IPS-NIHi11 (cell line): ENCODE measurements at regions not wholly inside any gene's neighbourhood (a gene's known extent, or its start where the extent isn't known, plus 50 kb on each side); places are given as distances from the start of the nearest gene placed in this dataset.
A peak's percentile ranks its signal among the peaks of the same experiment; 100 is the strongest.
"Not testable (repeated sequence)": the region's sequence is repeated elsewhere in the genome, so short reads cannot be mapped to it uniquely, and the experiment has no call there.

ENCODE experiments used
- DNase-seq: peaks from one replicate; pipeline ENCODE4 v3.0.0; 2012; ENCODE audit warnings: mixed read lengths, low spot score

DNA sequence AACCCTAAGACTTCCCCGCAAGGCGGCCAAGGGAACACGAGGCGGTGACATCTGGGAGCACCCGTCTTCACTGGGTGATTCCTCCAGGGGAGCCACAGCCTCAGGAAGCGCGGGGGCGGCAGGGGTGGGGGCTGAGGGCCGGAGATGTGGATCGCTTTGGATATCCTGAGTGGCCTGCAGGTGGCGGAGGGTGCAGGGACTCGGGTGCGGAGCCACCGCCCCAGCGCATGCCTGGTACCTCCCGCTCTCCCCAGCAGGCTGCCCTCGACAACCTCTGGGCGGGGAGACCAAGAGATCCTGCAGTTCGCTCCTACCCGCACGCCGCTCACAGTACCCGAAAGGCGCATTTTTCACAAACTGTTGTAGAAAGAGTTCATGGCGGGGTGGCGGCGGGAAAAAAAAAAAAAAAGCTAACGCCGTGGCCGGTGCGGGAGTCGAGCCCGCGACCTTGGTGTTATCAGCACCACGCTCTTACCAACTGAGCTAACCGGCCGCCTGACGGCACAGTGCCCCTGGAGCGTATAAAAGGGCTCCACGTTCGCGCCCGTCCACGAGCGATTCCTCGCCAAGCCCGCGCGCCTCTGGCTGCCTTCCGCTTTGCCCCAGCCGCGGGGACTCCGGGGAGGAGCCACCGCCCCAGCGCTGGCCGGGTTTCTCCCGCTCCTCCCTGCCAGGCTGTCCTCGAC lies 124.7 kb upstream of the PRKX start:
- not testable (repeated sequence) for DNase-seq

DNA sequence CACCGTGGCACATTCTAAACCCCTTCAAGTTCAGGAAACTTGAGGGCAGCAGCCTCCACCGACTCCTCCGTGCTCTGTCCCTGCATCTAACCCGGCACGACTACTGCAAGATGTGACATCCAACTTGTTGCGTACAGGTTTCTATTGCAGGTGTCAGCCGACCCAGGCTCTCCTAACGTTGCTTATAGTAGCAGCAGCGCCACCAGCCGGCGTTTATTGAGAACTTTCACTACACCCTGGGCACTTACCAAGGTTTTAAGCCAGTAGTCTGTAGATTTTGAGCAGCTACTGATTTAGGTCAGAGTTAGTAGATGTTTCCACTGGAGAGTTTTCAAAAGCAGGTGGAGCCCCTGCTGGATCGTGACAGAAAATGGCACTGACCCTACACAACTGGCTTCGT lies 123.8 kb upstream of the PRKX start:
- not testable (repeated sequence) for DNase-seq

DNA sequence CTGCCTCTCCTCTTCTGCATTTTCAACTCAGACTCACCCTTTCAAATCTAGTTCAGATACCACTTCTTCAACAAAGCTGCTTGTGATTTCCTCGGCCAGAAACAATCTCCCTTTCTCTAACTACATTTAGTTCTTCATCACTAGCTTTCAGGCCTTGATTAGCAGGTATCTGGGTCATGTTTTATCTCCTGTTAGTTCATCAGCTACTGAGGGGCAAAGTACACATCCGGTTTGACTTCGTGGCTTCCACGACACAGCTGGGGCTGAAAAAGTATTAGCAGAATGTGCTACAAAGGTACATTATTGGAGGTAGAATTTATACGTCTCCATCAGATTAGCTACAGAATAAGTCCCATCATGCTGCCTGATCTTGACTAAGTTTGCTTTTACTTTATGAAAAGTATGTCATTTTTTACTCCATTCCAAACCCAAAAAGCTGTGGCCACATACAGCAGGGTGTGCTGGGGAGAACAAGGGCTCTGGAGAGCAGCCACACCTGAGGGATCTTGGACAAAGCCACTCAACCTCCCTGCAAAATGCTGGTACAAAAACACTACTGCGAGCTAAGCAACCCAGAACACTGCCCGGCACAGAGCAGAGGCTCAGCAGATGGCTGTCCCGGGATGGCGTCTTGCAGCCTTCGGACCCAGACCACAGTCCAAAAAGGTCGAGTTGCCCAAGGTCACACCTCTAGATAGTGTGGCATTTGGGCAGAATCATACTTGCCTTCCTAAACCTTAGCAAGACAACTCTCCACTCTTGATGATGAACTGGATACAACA lies 120.5 kb upstream of the PRKX start:
- DNase-seq, result not testable (repeated sequence)

DNA sequence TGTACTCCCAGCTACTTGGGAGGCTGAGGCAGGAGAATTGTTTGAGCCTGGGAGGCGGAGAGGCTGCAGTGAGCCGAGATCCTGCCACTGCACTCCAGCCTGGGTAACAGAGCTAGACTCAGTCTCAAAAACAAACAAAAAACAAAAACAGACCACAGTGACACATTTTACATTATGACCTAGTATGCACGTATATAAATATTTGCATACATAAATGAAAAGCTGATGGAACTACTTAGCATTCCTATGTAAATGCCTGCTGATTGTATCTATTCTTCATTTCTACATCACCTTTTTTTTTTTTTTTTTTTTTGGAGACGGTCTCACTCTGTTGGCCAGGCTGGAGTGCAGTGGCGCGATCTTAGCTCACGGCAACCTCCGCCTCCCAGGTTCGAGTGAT lies 116.6 kb upstream of the PRKX start:
- DNase-seq, result not testable (repeated sequence)

DNA sequence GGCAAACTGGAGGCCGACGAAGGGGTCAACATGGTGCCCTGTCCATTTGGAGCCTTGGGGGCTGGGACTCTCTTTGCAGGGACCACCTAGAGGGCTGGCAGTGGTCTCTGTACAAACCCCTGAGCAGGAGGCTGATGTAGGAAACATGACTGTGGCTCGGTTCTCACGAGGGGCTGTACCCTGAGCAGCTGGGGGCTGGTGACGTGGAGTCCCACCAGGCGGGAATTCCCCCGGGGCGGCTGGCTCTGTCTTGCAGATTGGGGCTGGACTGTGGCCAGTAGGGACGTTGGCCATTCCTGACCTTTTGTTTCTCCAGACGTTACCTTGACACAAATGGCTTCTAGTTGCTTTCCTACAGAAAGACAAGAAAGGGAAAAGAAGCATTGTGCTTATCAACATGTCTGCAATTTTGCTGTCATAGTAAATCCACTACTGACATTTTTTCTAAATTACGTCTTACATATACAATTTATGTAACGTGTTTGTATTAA lies 115.6 kb upstream of the PRKX start:
- not testable (repeated sequence) for DNase-seq

DNA sequence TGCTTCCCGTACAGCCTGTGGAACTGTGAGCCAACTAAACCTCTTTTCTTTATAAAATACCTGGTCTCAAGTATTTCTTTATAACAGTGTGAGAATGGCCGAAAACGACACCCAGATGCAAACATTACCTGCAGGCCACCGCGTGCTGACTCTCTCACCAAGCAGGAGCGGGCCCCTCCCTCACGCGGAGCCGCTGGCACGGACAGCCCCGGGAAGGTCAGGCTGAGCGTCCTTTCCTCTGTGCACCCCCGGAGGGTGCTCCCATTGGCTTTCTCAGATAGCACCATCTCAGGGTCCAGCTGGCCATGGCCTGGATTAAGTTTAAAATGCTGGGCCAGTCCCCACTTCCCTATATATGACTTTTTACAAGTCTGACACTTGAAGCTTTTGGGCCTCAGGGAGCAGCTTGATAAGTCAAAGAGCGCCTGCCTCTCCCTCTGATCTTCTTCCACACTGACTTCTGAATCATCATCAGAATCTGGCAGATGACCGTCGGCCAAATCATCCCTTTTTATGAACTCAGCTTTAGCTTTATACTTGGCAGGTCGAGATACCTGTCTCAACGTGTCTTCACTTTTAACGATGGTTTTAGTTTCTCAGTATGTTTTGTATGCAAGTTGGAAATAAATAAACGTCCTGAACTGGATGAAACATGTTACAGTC lies 115.1 kb upstream of the PRKX start:
- DNase-seq, result not testable (repeated sequence)

DNA sequence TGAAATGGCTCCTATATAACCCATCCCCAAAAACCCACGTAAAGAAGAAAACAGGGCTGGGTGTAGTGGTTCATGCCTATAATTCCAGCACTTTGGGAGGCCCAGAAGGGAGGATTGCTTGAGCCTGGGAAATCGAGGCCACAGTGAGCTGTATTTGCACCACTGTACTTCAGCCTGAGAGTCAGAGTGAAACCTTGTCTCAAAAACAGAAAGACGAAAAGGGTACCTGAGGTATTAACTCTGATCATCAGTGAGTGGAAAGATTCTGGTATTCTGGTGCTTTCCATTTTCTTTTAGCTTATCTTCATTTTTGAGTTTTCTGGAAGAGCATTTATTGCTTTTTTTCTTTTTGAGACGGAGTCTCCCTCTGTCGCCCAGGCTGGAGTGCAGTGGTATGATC lies 110.6 kb upstream of the PRKX start:
- not testable (repeated sequence) for DNase-seq

DNA sequence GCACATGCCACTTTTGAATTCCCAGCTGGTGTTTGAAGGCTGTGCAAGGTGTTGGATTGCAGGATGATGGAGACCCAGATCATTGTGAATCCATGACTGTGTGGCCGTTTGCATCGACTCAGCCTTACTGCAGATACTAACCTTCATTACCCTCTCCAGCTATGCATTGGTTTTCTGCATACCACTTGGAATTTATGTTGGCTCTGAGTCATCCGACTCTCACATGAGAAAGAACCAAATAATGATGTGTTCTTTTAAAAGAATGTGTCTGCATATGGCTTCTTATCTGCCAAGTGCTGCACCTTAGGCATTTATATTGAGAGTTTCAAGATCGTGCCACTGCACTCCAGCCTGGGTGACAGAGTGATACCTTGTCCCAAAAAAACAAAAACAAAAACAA lies 106.7 kb upstream of the PRKX start:
- DNase-seq, result no peak

DNA sequence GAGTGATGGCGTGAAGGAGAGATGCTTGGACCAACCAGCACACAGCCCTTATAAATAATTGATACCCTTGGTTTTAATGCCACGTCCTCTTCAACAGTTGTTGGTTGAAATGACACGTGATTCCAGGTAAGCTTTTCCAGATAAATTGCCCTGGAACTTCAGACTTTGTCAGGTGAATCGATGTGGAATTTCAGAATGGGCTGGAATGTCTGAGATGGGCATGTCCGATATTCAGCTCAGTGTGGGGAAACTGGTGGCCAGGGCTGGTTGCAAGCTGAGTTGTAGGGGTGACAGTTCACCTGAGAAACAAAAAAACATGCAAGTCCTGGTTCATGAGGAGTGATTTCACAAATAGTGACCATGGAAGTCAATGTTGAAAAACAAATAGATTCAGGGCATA lies 104.0 kb upstream of the PRKX start:
- not testable (repeated sequence) for DNase-seq

DNA sequence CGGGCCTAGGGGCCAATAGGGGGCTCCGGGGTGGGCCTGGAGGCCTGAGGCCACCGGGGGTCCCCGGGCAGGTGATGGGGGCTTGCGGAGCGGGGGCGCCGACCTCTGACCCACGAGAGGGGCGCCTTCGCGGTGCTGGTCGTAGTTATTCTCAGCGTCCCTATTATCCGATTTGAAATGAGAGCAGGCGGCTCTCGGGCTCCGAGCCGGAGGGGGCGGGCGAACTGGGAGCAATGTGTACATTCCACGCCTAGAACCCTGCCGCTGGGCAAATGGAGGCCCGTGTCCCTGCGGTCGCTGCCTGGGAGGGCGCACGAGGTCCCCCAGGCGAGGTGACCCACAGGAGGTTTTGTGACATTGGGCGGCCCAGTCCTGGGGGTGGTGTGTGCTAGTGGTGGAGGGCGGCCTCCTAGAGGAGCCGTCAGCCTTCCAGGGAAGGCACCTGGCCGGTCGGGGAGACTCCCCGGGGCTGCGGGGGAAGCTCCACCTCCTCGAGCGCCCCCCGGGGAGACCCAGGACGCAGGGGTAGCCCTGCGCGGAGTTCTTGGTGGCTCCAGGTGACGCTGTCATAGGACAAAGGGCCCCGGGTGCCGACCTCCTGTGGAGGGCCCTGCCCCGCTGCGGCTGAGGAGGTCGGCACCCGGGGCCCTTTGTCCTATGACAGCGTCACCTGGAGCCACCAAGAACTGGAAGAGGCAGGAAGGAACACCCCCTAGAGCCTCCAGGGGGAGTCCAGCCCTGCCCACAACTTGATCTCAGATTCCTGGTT lies 102.6 kb upstream of the PRKX start:
- peak; percentile 9 for DNase-seq

DNA sequence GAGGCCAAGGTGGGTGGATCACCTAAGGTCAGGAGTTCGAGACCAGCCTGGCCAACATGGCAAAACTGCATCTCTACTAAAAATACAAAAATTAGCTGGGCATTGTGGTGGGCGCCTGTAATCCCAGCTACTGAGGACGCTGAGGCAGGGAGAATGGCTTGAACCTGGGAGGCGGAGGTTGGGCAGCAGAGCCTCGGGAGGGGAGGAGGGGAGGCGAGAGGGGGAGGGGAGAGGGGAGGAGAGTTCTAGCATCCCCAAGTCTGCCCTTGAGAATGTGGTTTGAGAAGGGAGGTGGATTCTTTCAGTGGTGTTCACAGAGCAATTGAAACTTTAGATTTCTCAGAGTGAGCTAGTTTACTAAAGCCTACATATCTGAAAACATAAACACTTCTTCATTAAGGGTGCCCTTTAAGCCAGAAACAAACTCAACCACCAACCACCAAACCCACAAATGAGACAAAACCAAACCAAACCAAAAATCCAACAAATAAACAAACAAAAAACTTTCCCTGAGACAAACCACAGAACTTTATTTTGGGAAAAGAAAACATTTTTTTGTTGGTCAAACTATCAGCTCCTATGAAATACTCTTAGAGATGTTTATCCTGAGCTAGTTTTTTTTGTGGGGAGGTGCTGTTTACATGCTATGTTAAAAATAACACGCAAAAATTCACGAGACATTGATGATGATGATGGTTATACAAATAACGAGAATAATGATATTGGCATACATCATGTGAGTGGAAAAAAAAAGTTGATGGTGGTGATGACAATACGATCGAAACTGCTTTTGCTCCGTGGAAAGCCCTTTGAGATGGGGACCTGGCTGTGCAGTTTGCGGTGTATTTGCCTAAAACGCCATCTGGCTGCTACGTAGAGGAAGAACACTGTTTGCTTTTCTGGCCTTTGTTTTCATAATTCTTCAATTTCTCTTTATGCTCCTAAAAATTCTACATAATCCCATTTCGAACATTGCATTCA lies 98.2 kb upstream of the PRKX start:
- no peak for DNase-seq

DNA sequence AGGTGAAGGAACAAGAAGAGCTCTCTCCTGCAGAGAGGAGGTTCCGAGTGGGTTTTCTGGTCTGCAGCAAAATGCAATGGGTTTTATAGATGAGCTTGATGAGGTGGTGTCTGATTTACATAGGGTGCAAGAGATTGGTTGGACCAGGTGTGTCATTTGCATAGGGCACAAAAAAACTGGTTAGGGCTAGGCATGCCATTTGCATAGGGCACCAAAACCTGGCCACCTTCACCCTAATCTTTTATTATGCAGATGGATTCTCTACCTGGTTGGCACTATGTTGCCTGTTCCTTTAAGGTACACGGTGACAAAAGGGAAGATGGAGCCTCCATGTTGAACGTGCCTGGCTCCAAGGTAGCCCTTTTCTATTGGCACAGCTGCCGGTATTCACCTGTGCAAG lies 94.5 kb upstream of the PRKX start:
- DNase-seq, result no peak

DNA sequence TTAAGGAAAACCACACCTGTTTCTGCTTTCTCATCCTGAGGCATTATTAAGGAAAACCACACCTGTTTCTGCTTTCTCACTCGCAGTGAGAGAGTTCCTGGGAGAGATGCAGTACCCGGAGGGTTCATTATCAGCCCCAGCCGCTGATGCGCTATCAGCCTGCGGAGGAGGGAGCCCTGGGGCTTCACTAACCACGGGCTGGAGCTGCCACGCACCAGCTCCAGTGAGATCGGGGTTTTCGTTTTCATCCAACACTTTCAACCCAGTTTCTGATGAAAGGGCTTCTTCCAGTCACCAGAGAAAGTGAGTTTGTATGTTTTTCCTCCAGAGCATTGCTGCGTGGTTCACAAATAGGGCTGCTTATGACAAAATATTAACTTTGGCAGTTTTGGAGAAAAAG lies 93.2 kb upstream of the PRKX start:
- no peak for DNase-seq

DNA sequence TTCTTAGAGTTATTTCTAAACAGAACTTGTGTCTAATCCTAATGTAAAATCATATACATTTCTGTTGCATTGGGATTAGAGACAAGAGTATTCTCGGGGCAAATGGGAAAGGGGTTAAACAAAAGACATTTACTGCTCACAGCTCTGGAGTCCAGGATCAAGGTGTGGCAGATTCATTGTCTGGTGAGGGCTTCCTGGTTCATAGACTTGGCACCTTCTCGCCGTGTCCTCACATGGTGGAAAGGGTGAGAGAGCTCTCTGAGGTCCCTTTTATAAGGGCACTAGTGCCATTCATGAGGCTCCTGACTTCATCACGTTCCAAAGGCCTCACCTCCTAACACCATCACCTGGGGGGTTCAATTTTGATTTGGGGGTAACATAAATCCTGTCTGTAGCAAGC lies 90.3 kb upstream of the PRKX start:
- DNase-seq, result no peak

DNA sequence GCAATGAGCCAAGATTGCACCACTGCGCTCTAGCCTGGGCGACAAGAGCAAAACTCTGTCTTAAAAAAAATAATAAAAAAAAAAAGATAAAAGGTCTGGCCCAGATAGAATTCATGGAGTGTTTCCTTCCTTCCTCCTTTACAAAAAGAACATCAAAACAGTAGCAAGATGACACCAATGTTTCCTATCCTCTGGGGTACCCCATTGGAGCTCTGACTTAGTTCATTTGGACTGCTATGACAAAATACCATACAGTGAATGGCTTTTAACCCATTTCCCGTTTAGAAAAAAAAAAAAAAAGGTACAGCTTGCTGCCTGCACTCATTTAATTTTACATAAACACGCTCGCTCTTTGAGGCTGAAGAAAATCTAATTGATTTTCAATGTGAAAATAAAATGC lies 89.9 kb upstream of the PRKX start:
- no peak for DNase-seq

DNA sequence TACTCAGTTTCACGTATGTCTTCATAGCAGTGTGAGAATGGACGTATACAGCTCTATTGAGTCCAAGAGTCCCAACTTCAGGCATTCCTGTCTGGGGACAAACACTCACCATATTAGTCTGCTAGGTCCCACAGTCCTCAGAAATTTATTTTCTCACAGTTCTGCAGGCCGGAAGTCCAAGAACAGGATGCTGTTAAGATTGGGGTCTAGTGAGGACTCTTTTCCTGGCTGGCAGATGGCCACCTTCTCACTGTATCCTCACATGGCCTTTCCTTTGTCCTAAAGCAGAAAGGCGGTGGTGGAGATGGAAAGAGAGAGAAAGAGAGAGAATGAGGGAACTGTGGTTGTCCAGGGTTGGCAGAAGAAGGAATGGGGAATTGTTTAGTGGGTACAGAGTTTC lies 82.0 kb upstream of the PRKX start:
- not testable (repeated sequence) for DNase-seq

DNA sequence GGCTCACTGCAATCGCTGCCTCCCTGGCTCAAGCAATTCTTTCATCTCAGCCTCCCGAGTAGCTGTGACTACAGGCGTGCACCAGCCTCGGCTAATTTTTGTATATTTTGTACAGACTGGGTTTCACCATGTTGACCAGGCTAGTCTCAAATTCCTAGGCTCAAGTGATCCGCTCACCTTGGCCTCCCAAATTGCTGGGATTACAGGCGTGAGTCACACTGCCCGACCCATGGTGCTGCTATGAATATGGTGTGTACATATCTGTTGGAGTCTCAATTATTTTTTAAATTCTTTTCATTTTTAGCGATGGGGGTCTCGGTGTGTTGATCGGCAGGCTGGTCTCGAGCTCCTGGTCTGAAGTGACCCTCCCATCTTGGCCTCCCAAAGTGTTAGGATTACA lies 78.0 kb upstream of the PRKX start:
- no peak for DNase-seq

DNA sequence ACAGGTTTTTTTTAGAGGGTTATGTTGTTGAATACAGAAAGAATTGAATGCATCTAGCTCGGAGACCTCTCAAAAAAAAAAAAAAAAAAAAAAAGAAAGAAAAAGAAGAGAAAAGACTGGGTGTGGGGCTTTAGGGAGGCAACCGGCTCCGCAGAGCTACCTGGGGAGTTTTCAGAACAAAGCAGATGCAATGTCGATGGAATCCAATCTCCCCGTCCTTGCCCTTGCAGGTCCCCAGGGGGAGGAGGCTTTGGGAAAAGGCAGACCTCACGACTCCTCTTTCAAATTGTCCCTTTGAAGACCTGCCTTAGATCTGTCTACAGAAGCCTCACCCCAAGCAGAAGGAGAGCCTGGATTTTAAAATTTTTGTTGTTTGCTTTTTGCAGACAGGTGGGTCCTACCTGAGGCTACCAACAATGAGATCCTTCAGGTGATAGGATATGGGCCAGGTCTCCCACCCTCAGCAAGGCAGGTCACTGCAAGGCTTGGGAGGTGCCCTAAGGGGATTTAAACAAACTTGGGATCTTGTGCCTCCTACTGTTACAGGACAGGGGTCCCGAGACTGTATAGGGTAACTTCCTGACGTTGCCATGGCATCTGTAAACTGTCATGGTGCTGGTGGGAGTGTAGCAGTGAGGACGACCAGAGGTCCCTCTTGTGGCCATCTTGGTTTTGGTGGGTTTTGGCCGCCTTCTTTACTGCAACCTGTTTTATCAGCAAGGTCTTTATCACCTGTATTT lies 75.2 kb upstream of the PRKX start:
- peak; percentile 10 for DNase-seq

DNA sequence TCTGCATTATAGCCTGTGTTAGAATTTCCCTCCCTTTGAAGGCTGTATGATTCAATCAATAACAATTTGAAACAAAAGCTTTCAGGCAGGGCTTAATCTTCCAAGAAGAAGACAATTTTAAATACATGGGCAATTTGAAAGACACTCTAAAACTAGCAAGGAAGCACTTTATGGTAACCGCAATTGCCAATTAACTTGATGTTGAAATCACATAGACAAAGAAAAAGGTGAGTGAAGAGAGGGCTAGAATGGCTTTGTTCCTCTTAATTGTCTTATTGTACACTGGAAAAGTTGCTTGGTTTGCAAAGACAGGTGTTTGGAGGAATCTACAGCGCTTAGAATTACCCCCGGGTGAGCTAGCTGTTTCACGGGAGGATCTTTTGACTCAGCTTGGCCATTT lies 74.4 kb upstream of the PRKX start:
- DNase-seq, result no peak

DNA sequence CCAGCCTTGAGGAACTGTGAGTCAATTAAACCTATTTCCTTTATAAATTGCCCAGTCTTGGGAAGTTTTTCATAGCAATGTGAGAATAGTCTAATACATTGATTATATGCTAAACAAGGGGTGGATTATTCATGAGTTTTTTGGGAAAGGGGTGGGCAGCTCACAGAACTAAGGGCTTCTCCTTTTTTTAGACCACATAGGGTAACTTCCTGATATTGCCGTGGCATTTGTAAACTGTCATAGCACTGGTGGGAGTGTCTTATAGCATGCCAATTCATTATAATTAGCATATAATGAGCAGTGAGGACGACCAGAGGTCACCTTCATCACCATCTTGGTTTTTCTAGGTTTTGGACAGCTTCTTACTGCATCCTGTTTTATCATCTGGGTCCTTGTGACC lies 72.4 kb upstream of the PRKX start:
- DNase-seq, result not testable (repeated sequence)
